Neural crest cell (in vitro differentiated cells): ENCODE measurements at regions not wholly inside any gene's neighbourhood (a gene's known extent, or its start where the extent isn't known, plus 50 kb on each side); places are given as distances from the start of the nearest gene placed in this dataset.

Experiments used
- DNase-seq: peaks from one replicate; pipeline ENCODE4 v3.0.0; 2021; ENCODE audit warnings: low read depth, mixed read lengths, low spot score
- H3K27ac Mint-ChIP-seq: one replicate; pipeline ENCODE4 v1.8.0; 2021; ENCODE audit warnings: mild to moderate bottlenecking, mixed read lengths; ENCODE audit not compliant: unreplicated experiment
- H3K27me3 Mint-ChIP-seq: 2 replicates; pipeline ENCODE4 v1.8.0; 2021; ENCODE audit warnings: low read depth, mild to moderate bottlenecking, mixed read lengths
- H3K36me3 Mint-ChIP-seq: 2 replicates; pipeline ENCODE4 v1.8.0; 2021; ENCODE audit warnings: low read depth, mild to moderate bottlenecking, mixed read lengths
- H3K4me1 Mint-ChIP-seq: 2 replicates; pipeline ENCODE4 v1.8.0; 2021; ENCODE audit warnings: mixed read lengths
- H3K4me3 Mint-ChIP-seq: one replicate; pipeline ENCODE4 v1.8.0; 2021; ENCODE audit warnings: mild to moderate bottlenecking, mixed read lengths
- H3K9me3 Mint-ChIP-seq: 2 replicates; pipeline ENCODE4 v1.8.0; 2021; ENCODE audit warnings: mixed read lengths
- TF ChIP-seq, protein P1 (sequence below): fragments of 200-600 bp; sonication (generic); conservative IDR thresholded peaks from 2 replicates; pipeline ENCODE4 v1.5.0; 2021; ENCODE audit warnings: antibody characterized with exemption, mild to moderate bottlenecking

- Mint-ChIP-seq H3K9me3 (peaks cover 14% of the 10 kb centered on the region), H3K27me3 (no peaks in the 10 kb centered on the region), H3K36me3 (no peaks in the 10 kb centered on the region), H3K27ac (no peak overlapping the region), H3K4me3 (no peak overlapping the region), H3K4me1 (no peaks in the 10 kb centered on the region)
- no peak for DNase-seq
- TF ChIP-seq, protein P1, sequence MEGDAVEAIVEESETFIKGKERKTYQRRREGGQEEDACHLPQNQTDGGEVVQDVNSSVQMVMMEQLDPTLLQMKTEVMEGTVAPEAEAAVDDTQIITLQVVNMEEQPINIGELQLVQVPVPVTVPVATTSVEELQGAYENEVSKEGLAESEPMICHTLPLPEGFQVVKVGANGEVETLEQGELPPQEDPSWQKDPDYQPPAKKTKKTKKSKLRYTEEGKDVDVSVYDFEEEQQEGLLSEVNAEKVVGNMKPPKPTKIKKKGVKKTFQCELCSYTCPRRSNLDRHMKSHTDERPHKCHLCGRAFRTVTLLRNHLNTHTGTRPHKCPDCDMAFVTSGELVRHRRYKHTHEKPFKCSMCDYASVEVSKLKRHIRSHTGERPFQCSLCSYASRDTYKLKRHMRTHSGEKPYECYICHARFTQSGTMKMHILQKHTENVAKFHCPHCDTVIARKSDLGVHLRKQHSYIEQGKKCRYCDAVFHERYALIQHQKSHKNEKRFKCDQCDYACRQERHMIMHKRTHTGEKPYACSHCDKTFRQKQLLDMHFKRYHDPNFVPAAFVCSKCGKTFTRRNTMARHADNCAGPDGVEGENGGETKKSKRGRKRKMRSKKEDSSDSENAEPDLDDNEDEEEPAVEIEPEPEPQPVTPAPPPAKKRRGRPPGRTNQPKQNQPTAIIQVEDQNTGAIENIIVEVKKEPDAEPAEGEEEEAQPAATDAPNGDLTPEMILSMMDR, result no peak
These were observed 233.8 kb upstream of the KCND2 start for GRCh38 chr7:120039138-120039537.

DNA sequence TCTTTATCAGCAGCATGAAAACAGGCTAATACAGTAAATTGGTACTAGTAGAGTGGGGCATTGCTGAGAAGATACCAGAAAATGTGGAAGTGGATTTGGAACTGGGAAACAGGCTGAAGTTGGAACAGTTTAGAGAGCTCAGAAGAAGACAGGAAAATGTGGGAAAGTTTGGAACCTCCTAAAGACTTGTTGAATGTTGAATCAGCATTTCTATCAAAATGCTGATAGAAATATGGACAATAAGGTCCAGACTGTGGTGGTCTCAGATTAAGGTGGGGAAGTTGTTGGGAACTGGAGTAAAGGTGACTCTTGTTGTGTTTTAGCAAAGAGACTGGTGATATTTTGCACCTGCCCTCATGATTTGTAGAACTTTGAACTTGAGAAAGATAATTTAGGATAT is 231.2 kb upstream of the KCND2 start:
- Mint-ChIP-seq H3K36me3 (no peaks in the 10 kb centered on the region), H3K4me1 (no peaks in the 10 kb centered on the region), H3K9me3 (peaks cover 14% of the 10 kb centered on the region), H3K4me3 (no peak overlapping the region), H3K27ac (no peak overlapping the region), H3K27me3 (no peaks in the 10 kb centered on the region)
- TF ChIP-seq, protein P1, result no peak
- no peak for DNase-seq

DNA sequence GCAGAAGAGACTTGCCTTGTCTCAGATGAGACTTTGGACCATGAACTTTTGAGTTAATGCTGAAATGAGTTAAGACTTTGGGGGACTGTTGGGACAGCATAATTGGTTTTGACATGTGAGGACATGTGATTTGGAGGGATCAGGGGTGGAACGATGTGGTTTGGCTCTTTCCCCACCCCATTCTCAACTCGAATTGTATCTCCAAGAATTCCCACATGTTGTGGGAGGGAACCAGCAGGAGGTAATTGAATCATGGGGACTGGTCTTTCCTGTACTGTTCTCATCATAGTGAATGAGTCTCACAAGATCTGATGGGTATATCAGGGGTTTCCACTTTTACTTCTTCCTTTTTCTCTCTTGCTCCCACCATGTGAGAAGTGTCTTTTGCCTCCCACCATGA is 229.7 kb upstream of the KCND2 start:
- Mint-ChIP-seq H3K4me1 (no peaks in the 10 kb centered on the region), H3K27me3 (no peaks in the 10 kb centered on the region), H3K4me3 (no peak overlapping the region), H3K9me3 (peaks cover 5% of the 10 kb centered on the region), H3K27ac (no peak overlapping the region), H3K36me3 (no peaks in the 10 kb centered on the region)
- TF ChIP-seq, protein P1, result no peak
- no peak for DNase-seq

GRCh38 chr7:120052884-120053382 is 220.0 kb upstream of the KCND2 start:
- H3K4me1 Mint-ChIP-seq, result peaks cover 7% of the 10 kb centered on the region
- DNase-seq, result no peak
- no peak overlapping the region for H3K4me3 Mint-ChIP-seq
- no peaks in the 10 kb centered on the region for H3K27me3 Mint-ChIP-seq
- H3K36me3 Mint-ChIP-seq, result no peaks in the 10 kb centered on the region
- TF ChIP-seq, protein P1, result no peak
- H3K9me3 Mint-ChIP-seq, result peaks cover 3% of the 10 kb centered on the region
- no peak overlapping the region for H3K27ac Mint-ChIP-seq

DNA sequence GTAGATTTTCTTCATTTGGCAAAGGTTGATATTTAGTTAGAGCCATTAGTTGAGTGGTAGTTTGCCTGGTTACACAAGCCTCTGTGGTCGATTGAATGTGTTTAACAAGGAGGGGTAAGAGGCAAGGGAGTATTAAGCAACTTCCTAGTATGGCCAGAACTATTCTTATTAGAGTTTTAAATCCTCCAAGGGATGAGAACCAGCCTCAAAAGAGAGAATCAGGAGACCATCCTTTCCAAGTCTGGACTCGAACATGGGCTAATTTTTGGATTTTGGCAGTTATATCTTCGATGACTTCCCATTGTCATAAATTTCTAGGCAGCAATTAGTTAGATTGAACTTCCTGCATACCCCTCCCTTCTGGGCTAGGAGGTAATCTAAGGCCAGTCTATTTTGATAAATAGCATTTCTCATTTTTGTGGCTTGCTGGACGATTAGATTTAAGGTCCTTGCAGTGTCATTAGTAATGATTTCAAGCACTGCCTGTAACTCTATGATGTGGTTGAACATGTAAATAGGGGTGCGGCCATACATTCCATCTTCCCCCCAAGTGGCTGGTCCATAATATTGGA is 219.5 kb upstream of the KCND2 start:
- no peaks in the 10 kb centered on the region for H3K36me3 Mint-ChIP-seq

More for the DNA sequence above, 219.5 kb upstream of the KCND2 start:
- Mint-ChIP-seq H3K27me3 (no peaks in the 10 kb centered on the region), H3K4me3 (no peak overlapping the region), H3K9me3 (peaks cover 3% of the 10 kb centered on the region), H3K4me1 (peaks cover 7% of the 10 kb centered on the region), H3K27ac (no peak overlapping the region)
- DNase-seq, result no peak
- TF ChIP-seq, protein P1, result no peak
